Stimulated activated memory B cell treated with anti-CD40 and anti-IgM and Interleukin-4, amounts not matched to agents 10 μg/mL and 1 μg/mL and 100 μg/mL, for 72 hours (primary cell): ENCODE measurements at regions not wholly inside any gene's neighbourhood (a gene's known extent, or its start where the extent isn't known, plus 50 kb on each side); places are given as distances from the start of the nearest gene placed in this dataset.
A peak's percentile ranks its signal among the peaks of the same experiment; 100 is the strongest.

Experiments used
- ATAC-seq: fragments of 150-1000 bp; cut with Tn5 transposase; 2 replicates; pipeline ENCODE4 v1.10.0; 2021
- H3K27ac Mint-ChIP-seq: one replicate; pipeline ENCODE4 v1.8.0; 2022; ENCODE audit warnings: mild to moderate bottlenecking, mixed read lengths
- H3K27me3 Mint-ChIP-seq: one replicate; pipeline ENCODE4 v1.8.0; 2022; ENCODE audit warnings: mixed read lengths
- H3K36me3 Mint-ChIP-seq: one replicate; pipeline ENCODE4 v1.8.0; 2022; ENCODE audit warnings: mixed read lengths
- H3K4me1 Mint-ChIP-seq: one replicate; pipeline ENCODE4 v1.8.0; 2022; ENCODE audit warnings: mixed read lengths
- H3K4me3 Mint-ChIP-seq: one replicate; pipeline ENCODE4 v1.8.0; 2022; ENCODE audit warnings: mild to moderate bottlenecking, moderate library complexity, mixed read lengths
- H3K9me3 Mint-ChIP-seq: one replicate; pipeline ENCODE4 v1.8.0; 2022; ENCODE audit warnings: mixed read lengths

GRCh38 chr10:129136951-129137350, 330.1 kb upstream of the MGMT start:
- no peak overlapping the region for H3K4me3 Mint-ChIP-seq
- H3K36me3 Mint-ChIP-seq, result no peaks in the 10 kb centered on the region
- H3K27me3 Mint-ChIP-seq, result peaks cover 9% of the 10 kb centered on the region
- H3K9me3 Mint-ChIP-seq, result no peaks in the 10 kb centered on the region
- no peak for ATAC-seq
- no peaks in the 10 kb centered on the region for H3K4me1 Mint-ChIP-seq
- no peak overlapping the region for H3K27ac Mint-ChIP-seq

GRCh38 chr10:129140921-129141885, 325.8 kb upstream of the MGMT start:
- Mint-ChIP-seq H3K9me3 (no peaks in the 10 kb centered on the region), H3K4me3 (no peak overlapping the region), H3K27ac (no peak overlapping the region), H3K27me3 (peaks cover 10% of the 10 kb centered on the region), H3K36me3 (no peaks in the 10 kb centered on the region), H3K4me1 (no peaks in the 10 kb centered on the region)
- ATAC-seq, result no peak

GRCh38 chr10:129151281-129151680, 315.8 kb upstream of the MGMT start:
- H3K9me3 Mint-ChIP-seq, result peaks cover 6% of the 10 kb centered on the region
- no peaks in the 10 kb centered on the region for H3K36me3 Mint-ChIP-seq

GRCh38 chr10:129156406-129156805, 310.6 kb upstream of the MGMT start:
- ATAC-seq, result no peak
- no peak overlapping the region for H3K27ac Mint-ChIP-seq
- no peak overlapping the region for H3K4me3 Mint-ChIP-seq
- H3K36me3 Mint-ChIP-seq, result no peaks in the 10 kb centered on the region
- H3K9me3 Mint-ChIP-seq, result peaks cover 16% of the 10 kb centered on the region
- H3K4me1 Mint-ChIP-seq, result no peaks in the 10 kb centered on the region
- peaks cover 8% of the 10 kb centered on the region for H3K27me3 Mint-ChIP-seq

More at GRCh38 chr10:129151281-129151680, 315.8 kb upstream of the MGMT start:
- H3K27ac Mint-ChIP-seq, result no peak overlapping the region
- no peak overlapping the region for H3K4me3 Mint-ChIP-seq
- no peaks in the 10 kb centered on the region for H3K4me1 Mint-ChIP-seq
- no peak for ATAC-seq
- H3K27me3 Mint-ChIP-seq, result no peaks in the 10 kb centered on the region

- Mint-ChIP-seq H3K4me1 (no peaks in the 10 kb centered on the region), H3K36me3 (no peaks in the 10 kb centered on the region), H3K27me3 (peaks cover 8% of the 10 kb centered on the region), H3K4me3 (no peak overlapping the region), H3K27ac (no peak overlapping the region), H3K9me3 (peaks cover 16% of the 10 kb centered on the region)
- no peak for ATAC-seq
These were observed 309.9 kb upstream of the MGMT start for GRCh38 chr10:129157185-129157584.

GRCh38 chr10:129161150-129161549, 305.9 kb upstream of the MGMT start:
- Mint-ChIP-seq H3K4me3 (no peak overlapping the region), H3K9me3 (peaks cover 10% of the 10 kb centered on the region), H3K36me3 (no peaks in the 10 kb centered on the region), H3K27ac (no peak overlapping the region), H3K27me3 (peaks cover 18% of the 10 kb centered on the region), H3K4me1 (no peaks in the 10 kb centered on the region)
- ATAC-seq, result no peak

- no peak for ATAC-seq
These were observed 303.5 kb upstream of the MGMT start for GRCh38 chr10:129163531-129163930.

GRCh38 chr10:129165076-129165720, 301.8 kb upstream of the MGMT start:
- Mint-ChIP-seq H3K4me3 (no peak overlapping the region), H3K9me3 (no peaks in the 10 kb centered on the region), H3K36me3 (no peaks in the 10 kb centered on the region), H3K4me1 (no peaks in the 10 kb centered on the region), H3K27ac (no peak overlapping the region), H3K27me3 (peaks cover 11% of the 10 kb centered on the region)
- no peak for ATAC-seq

More at GRCh38 chr10:129163531-129163930, 303.5 kb upstream of the MGMT start:
- peaks cover 13% of the 10 kb centered on the region for H3K27me3 Mint-ChIP-seq
- H3K36me3 Mint-ChIP-seq, result no peaks in the 10 kb centered on the region
- H3K4me1 Mint-ChIP-seq, result no peaks in the 10 kb centered on the region
- H3K9me3 Mint-ChIP-seq, result peaks cover 4% of the 10 kb centered on the region
- no peak overlapping the region for H3K4me3 Mint-ChIP-seq
- H3K27ac Mint-ChIP-seq, result no peak overlapping the region

- H3K4me3 Mint-ChIP-seq, result no peak overlapping the region
- H3K27me3 Mint-ChIP-seq, result peaks cover 11% of the 10 kb centered on the region
- H3K36me3 Mint-ChIP-seq, result no peaks in the 10 kb centered on the region
- no peak overlapping the region for H3K27ac Mint-ChIP-seq
- ATAC-seq, result no peak
- H3K4me1 Mint-ChIP-seq, result no peaks in the 10 kb centered on the region
- H3K9me3 Mint-ChIP-seq, result no peaks in the 10 kb centered on the region
These were observed 301.3 kb upstream of the MGMT start for GRCh38 chr10:129165770-129166169.

GRCh38 chr10:129168660-129169059, 298.4 kb upstream of the MGMT start:
- Mint-ChIP-seq H3K4me3 (no peak overlapping the region), H3K9me3 (no peaks in the 10 kb centered on the region), H3K36me3 (no peaks in the 10 kb centered on the region), H3K27me3 (peaks cover 11% of the 10 kb centered on the region), H3K4me1 (no peaks in the 10 kb centered on the region), H3K27ac (no peak overlapping the region)
- peak; percentile 21 for ATAC-seq

- peaks cover 11% of the 10 kb centered on the region for H3K27me3 Mint-ChIP-seq
- H3K4me3 Mint-ChIP-seq, result no peak overlapping the region
- ATAC-seq, result no peak
- no peak overlapping the region for H3K27ac Mint-ChIP-seq
- no peaks in the 10 kb centered on the region for H3K9me3 Mint-ChIP-seq
- H3K36me3 Mint-ChIP-seq, result no peaks in the 10 kb centered on the region
- no peaks in the 10 kb centered on the region for H3K4me1 Mint-ChIP-seq
These were observed 297.9 kb upstream of the MGMT start for GRCh38 chr10:129169115-129169514.

GRCh38 chr10:129170812-129171211, 296.2 kb upstream of the MGMT start:
- Mint-ChIP-seq H3K27ac (no peak overlapping the region), H3K36me3 (no peaks in the 10 kb centered on the region), H3K4me1 (no peaks in the 10 kb centered on the region), H3K27me3 (peaks cover 5% of the 10 kb centered on the region), H3K9me3 (no peaks in the 10 kb centered on the region), H3K4me3 (no peak overlapping the region)
- no peak for ATAC-seq

GRCh38 chr10:129171812-129172211, 295.2 kb upstream of the MGMT start:
- H3K36me3 Mint-ChIP-seq, result no peaks in the 10 kb centered on the region
- H3K4me1 Mint-ChIP-seq, result no peaks in the 10 kb centered on the region
- ATAC-seq, result no peak
- H3K27me3 Mint-ChIP-seq, result no peaks in the 10 kb centered on the region
- H3K4me3 Mint-ChIP-seq, result no peak overlapping the region
- no peaks in the 10 kb centered on the region for H3K9me3 Mint-ChIP-seq
- H3K27ac Mint-ChIP-seq, result no peak overlapping the region

GRCh38 chr10:129174232-129175014, 292.6 kb upstream of the MGMT start:
- no peak overlapping the region for H3K4me3 Mint-ChIP-seq
- H3K36me3 Mint-ChIP-seq, result no peaks in the 10 kb centered on the region
- H3K4me1 Mint-ChIP-seq, result no peaks in the 10 kb centered on the region
- ATAC-seq, result no peak
- H3K9me3 Mint-ChIP-seq, result no peaks in the 10 kb centered on the region
- no peaks in the 10 kb centered on the region for H3K27me3 Mint-ChIP-seq
- H3K27ac Mint-ChIP-seq, result no peak overlapping the region

- ATAC-seq, result no peak
- Mint-ChIP-seq H3K9me3 (peaks cover 2% of the 10 kb centered on the region), H3K36me3 (no peaks in the 10 kb centered on the region), H3K4me1 (no peaks in the 10 kb centered on the region), H3K27me3 (no peaks in the 10 kb centered on the region), H3K4me3 (no peak overlapping the region), H3K27ac (no peak overlapping the region)
These were observed 287.6 kb upstream of the MGMT start for GRCh38 chr10:129179245-129179971.
